ENCODE measurements at regions not wholly inside any gene's neighbourhood (a gene's known extent, or its start where the extent isn't known, plus 50 kb on each side); places are given as distances from the start of the nearest gene placed in this dataset.

- TF ChIP-seq EP300 (IDR thresholded peaks at IDR 0.05) (no peak), CTCF (IDR thresholded peaks at IDR 0.05) (no peak), POLR2A (IDR thresholded peaks at IDR 0.05) (no peak), POLR2AphosphoS5 (IDR thresholded peaks at IDR 0.05) (no peak)
These were observed 113.0 kb upstream of the DAAM1 start for GRCh38 chr14:59075506-59075905.
